Hepatocyte (in vitro differentiated cells): ENCODE measurements at regions not wholly inside any gene's neighbourhood (a gene's known extent, or its start where the extent isn't known, plus 50 kb on each side); places are given as distances from the start of the nearest gene placed in this dataset.

ENCODE experiments used
- CTCF ChIP-seq: fragments of 200-600 bp; sonication (generic); IDR thresholded peaks from 2 replicates; pipeline ENCODE4 v1.5.1; 2016; ENCODE audit warnings: antibody characterized with exemption, mild to moderate bottlenecking; ENCODE audit not compliant: poor library complexity
- EZH2 ChIP-seq: fragments of 200-600 bp; sonication (generic); IDR thresholded peaks from 2 replicates; pipeline ENCODE4 v1.6.1; 2016; ENCODE audit warnings: antibody characterized with exemption, mild to moderate bottlenecking, borderline replicate concordance

GRCh38 chr11:13098063-13098462, 88.9 kb downstream of the RASSF10 start:
- TF ChIP-seq EZH2 (no peak), CTCF (no peak)
